ENCODE measurements at regions not wholly inside any gene's neighbourhood (a gene's known extent, or its start where the extent isn't known, plus 50 kb on each side); places are given as distances from the start of the nearest gene placed in this dataset.
"Not testable (repeated sequence)": the region's sequence is repeated elsewhere in the genome, so short reads cannot be mapped to it uniquely, and the experiment has no call there.

- DNase-seq: no peak
These were observed 426.4 kb upstream of the MTPN start for GRCh38 chr7:136403591-136403990.

GRCh38 chr7:136400877-136401276 is 423.7 kb upstream of the MTPN start:
- DNase-seq: no peak

- no peak for DNase-seq
These were observed 422.2 kb upstream of the MTPN start for GRCh38 chr7:136399385-136399784.

- no peak for DNase-seq
These were observed 415.7 kb upstream of the MTPN start for GRCh38 chr7:136392856-136393255.

- DNase-seq: no peak
These were observed 414.2 kb upstream of the MTPN start for GRCh38 chr7:136391371-136391770.

- DNase-seq: no peak
These were observed 412.8 kb upstream of the MTPN start for GRCh38 chr7:136389933-136390332.

- DNase-seq: no peak
These were observed 409.7 kb upstream of the MTPN start for GRCh38 chr7:136386876-136387275.

GRCh38 chr7:136371409-136371808 is 394.2 kb upstream of the MTPN start:
- not testable (repeated sequence) for DNase-seq

GRCh38 chr7:136370137-136370536 is 393.0 kb upstream of the MTPN start:
- DNase-seq: no peak

- no peak for DNase-seq
These were observed 392.1 kb upstream of the MTPN start for GRCh38 chr7:136369225-136369624.

- DNase-seq: no peak
These were observed 382.3 kb upstream of the MTPN start for GRCh38 chr7:136359333-136359903.

GRCh38 chr7:136353287-136353686 is 376.1 kb upstream of the MTPN start:
- no peak for DNase-seq

- no peak for DNase-seq
These were observed 371.5 kb upstream of the MTPN start for GRCh38 chr7:136348542-136349192.

GRCh38 chr7:136348142-136348541 is 371.0 kb upstream of the MTPN start:
- no peak for DNase-seq

- DNase-seq: no peak
These were observed 370.3 kb upstream of the MTPN start for GRCh38 chr7:136347488-136347887.

GRCh38 chr7:136342251-136342650 is 365.1 kb upstream of the MTPN start:
- no peak for DNase-seq

- no peak for DNase-seq
These were observed 362.3 kb upstream of the MTPN start for GRCh38 chr7:136339464-136339863.

- no peak for DNase-seq
These were observed 359.8 kb upstream of the MTPN start for GRCh38 chr7:136336932-136337331.

GRCh38 chr7:136333636-136334035 is 356.5 kb upstream of the MTPN start:
- DNase-seq: no peak

- no peak for DNase-seq
These were observed 349.0 kb upstream of the MTPN start for GRCh38 chr7:136326045-136326609.

GRCh38 chr7:136325578-136325977 is 348.4 kb upstream of the MTPN start:
- no peak for DNase-seq

- no peak for DNase-seq
These were observed 347.9 kb upstream of the MTPN start for GRCh38 chr7:136325027-136325426.

GRCh38 chr7:136324073-136324704 is 347.0 kb upstream of the MTPN start:
- no peak for DNase-seq

- no peak for DNase-seq
These were observed 335.4 kb upstream of the MTPN start for GRCh38 chr7:136312592-136312991.

Measured in activated T-cell treated with anti-CD3 and anti-CD28 coated beads for 4 hours (primary cell).